ENCODE measurements at regions not wholly inside any gene's neighbourhood (a gene's known extent, or its start where the extent isn't known, plus 50 kb on each side); places are given as distances from the start of the nearest gene placed in this dataset.
"Not testable (repeated sequence)": the region's sequence is repeated elsewhere in the genome, so short reads cannot be mapped to it uniquely, and the experiment has no call there.

DNA sequence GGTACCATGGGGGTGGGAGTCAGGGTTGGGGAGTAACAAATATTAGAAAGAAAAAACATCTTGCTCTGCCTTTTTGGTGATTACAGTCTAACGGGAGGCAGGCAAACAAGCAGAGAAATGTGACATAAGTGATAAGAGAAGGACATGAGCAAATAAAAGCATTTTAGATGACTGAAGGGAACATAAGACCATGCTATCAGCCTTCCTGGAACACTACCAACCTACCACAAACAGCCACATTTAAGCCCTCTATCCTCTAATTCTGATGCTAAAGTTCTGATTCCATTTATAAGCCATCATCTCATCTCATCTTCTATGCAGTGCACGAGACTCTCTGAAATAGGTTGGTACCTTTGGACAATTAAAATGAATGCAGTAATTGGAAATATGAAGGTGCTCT, 243.4 kb upstream of the P2RY1 start:
- no peak for DNase-seq (ENCODE audit: low read depth)
- TF ChIP-seq, protein P1, sequence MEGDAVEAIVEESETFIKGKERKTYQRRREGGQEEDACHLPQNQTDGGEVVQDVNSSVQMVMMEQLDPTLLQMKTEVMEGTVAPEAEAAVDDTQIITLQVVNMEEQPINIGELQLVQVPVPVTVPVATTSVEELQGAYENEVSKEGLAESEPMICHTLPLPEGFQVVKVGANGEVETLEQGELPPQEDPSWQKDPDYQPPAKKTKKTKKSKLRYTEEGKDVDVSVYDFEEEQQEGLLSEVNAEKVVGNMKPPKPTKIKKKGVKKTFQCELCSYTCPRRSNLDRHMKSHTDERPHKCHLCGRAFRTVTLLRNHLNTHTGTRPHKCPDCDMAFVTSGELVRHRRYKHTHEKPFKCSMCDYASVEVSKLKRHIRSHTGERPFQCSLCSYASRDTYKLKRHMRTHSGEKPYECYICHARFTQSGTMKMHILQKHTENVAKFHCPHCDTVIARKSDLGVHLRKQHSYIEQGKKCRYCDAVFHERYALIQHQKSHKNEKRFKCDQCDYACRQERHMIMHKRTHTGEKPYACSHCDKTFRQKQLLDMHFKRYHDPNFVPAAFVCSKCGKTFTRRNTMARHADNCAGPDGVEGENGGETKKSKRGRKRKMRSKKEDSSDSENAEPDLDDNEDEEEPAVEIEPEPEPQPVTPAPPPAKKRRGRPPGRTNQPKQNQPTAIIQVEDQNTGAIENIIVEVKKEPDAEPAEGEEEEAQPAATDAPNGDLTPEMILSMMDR (conservative IDR thresholded peaks at IDR 0.05; ENCODE audit: low read depth, low read length), result no peak
- H3K4me3 ChIP-seq (ENCODE audit: low read length), result no peak overlapping the region

DNA sequence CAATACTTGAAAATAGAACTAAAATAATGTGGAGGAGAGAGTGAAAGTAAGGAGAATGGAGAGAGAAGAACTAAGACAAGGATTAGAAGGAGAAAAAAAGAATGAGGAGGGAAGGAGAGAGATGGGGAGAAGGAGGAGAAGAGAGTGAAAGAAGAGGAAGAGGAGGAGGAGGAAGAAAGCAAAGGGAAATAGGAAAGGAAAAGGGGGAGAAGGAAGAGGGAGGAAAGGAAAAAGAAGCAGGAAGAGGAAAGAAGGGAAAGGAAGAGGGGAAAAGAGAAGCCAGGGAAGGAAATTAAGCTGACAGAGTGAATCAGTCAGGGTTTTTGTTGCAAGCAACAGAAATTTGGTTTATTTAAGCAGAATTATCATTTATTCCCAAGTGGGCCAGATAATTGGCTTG, 241.7 kb upstream of the P2RY1 start:
- TF ChIP-seq, protein P1 (conservative IDR thresholded peaks at IDR 0.05; ENCODE audit: low read depth, low read length), result no peak
- no peak for DNase-seq (ENCODE audit: low read depth)
- H3K4me3 ChIP-seq (ENCODE audit: low read length), result no peak overlapping the region

DNA sequence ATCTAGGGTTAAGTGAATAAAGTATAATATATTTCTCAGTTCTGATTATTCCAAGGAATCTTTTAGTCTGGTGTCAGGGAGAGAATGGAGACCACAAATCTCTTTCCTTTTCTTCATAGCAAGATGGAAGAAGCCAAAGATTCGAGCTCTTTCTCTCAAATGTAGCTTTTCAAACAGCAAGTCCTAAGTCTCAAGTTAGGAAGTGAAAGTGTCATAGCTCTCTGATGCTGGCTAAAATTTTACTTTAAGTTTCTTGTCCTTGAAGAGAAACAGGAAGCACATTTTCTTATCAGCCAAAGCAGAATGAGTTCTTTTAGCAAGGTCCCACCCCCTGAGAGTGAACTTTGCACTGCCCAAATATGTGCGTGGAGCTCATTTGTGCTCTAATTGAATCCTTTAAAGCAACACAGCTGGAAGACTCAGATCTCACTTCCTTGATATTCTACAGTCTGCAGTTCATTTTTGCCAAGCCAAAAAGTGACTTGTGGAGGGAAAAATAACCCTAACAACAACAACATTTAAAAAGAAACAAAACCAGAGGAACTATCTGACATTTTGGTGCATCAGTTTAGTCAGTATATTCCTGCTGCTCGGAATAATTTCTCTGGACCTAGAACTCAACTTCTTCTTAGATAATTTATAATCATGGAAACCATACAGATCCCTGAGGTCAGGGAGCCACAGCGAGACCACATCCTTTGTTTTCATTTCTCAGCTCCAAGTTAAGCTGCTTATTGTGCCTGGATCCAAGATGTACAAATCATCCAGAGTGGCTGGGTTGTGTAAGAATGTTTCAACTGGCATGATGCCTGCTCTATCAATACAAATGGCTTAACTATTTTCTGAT, 238.7 kb upstream of the P2RY1 start:
- peak; percentile 94 for DNase-seq (ENCODE audit: low read depth)
- TF ChIP-seq, protein P1 (conservative IDR thresholded peaks at IDR 0.05; ENCODE audit: low read depth, low read length), result no peak
- H3K4me3 ChIP-seq (ENCODE audit: low read length), result no peak overlapping the region

DNA sequence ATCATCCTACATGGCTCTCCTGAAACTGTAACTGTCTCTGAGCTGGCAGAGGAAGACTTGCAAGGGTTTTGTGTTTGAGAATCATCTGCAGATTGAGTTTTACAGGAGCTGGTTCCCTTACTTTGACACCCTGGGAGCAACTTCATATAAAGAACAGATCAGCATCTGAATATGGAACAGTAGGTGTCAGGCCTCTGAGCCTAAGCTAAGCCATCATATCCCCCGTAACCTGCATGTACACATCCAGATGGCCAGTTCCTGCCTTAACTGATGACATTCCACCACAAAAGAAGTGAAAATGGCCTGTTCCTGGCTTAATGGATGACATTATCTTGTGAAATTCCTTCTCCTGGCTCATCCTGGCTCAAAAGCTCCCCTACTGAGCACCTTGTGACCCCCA, 238.1 kb upstream of the P2RY1 start:
- not testable (repeated sequence) for H3K4me3 ChIP-seq (ENCODE audit: low read length)

DNA sequence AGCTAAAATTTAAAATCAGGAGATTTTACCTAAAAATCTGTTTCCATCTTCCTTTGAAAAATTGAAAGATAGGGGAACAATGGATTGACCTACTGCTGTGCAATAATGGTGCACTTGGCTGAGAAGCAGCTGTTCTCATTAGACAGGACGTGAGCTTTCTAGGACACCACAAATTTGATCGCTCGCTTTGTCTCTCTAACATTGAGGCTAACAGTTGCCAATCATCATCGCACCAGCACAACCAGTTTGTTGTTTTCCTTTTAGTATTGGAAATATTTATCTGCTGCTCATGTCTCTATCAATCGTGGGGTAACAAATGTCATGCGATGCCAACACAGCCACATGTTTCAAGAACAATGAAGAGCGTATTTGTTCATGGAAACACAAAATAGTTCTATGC, 228.8 kb upstream of the P2RY1 start:
- DNase-seq (ENCODE audit: low read depth), result no peak
- no peak overlapping the region for H3K4me3 ChIP-seq (ENCODE audit: low read length)
- TF ChIP-seq, protein P1 (conservative IDR thresholded peaks at IDR 0.05; ENCODE audit: low read depth, low read length), result no peak

More for the DNA sequence above, 238.1 kb upstream of the P2RY1 start:
- DNase-seq (ENCODE audit: low read depth), result not testable (repeated sequence)

DNA sequence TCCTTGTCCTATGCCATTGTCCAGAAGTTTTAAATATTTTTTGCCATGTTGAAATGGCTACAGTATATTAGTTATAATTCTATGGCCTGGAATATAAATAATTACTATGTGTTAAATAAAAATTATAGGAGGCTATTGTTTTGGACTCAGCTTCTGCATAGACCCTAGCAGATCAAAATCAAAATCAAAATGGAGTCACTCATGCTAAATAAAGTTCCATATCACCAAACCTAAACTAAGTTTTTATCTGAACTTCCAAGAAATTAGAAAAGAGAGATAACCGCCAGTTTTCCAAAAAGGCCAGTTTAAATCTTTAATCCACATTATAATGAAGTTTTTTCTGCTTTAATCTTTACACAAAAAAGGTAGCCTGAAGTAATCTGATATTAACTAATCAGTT, 227.8 kb upstream of the P2RY1 start:
- TF ChIP-seq, protein P1 (conservative IDR thresholded peaks at IDR 0.05; ENCODE audit: low read depth, low read length), result no peak
- no peak overlapping the region for H3K4me3 ChIP-seq (ENCODE audit: low read length)
- no peak for DNase-seq (ENCODE audit: low read depth)

DNA sequence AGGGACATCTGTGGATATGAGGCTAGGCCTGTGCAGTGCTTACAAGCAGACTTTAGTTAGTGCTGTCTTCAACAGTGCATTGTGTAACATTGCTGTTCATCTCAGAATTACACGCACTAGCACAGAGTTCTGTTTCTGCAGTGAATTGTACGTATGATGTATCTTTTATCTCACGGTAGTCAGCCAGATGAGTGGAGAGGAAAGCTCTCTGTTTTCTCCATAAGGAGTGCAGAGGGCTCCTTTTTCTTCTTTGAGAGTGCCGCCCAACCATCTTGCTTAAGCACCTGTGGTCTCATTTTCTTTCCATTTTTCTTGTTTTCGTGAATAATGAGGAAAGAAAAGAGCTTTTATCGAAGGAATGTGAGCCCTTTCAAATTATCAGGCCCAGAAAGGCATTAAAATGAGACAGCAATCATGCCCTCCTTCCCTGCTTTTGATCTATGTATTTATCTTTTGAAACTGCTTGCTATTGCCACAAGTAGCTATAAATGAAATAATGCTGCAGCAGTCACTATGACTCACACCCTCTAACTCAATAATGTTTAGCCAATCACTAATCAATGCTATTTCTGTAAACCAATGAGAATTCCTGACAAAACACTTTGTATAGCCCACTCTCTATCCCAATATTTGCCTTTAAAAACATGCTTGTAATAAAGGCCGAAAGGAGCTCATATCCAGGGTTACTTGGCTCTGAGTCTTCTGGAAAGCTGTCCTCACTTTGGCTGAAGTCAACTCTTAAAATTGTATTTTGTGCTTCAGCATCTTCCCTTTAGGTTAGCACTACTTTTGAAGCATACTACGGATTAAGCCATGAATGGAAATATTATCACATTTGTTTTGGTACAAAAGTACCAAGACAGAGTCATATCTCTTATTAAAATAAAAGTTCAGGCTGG, 226.0 kb upstream of the P2RY1 start:
- TF ChIP-seq, protein P1 (conservative IDR thresholded peaks at IDR 0.05; ENCODE audit: low read depth, low read length), result no peak
- DNase-seq (ENCODE audit: low read depth), result no peak
- H3K4me3 ChIP-seq (ENCODE audit: low read length), result no peak overlapping the region
